OCI-LY1 (cell line): ENCODE measurements at regions not wholly inside any gene's neighbourhood (a gene's known extent, or its start where the extent isn't known, plus 50 kb on each side); places are given as distances from the start of the nearest gene placed in this dataset.

Experiments used
- CTCF ChIP-seq: fragments of 200-600 bp; sonication (generic), shearing (Covaris generic); IDR thresholded peaks from 2 replicates; pipeline ENCODE4 v1.5.1; 2017; ENCODE audit warnings: mild to moderate bottlenecking, antibody characterized with exemption, low read length, moderate library complexity, mixed read lengths
- EZH2 ChIP-seq: fragments of 200-600 bp; sonication (generic), shearing (Covaris generic); IDR thresholded peaks from 2 replicates; pipeline ENCODE4 v1.8.0; 2017; ENCODE audit warnings: borderline replicate concordance, mixed run types, mild to moderate bottlenecking, antibody characterized with exemption, low read length, moderate library complexity, mixed read lengths

- TF ChIP-seq CTCF = no peak
- TF ChIP-seq EZH2 = no peak
These were observed 790.7 kb downstream of the TNS3 start for GRCh38 chr7:46791188-46791587.
